Neural cell (in vitro differentiated cells): ENCODE measurements at regions not wholly inside any gene's neighbourhood (a gene's known extent, or its start where the extent isn't known, plus 50 kb on each side); places are given as distances from the start of the nearest gene placed in this dataset.

Experiments
- H2AFZ ChIP-seq: fragments of 200-600, 300-800 bp; sonication (generic), shearing (Covaris generic); 2 replicates; pipeline ENCODE4 v1.6.0; 2014; ENCODE audit warnings: low read depth, mild to moderate bottlenecking, antibody characterized with exemption, low read length, moderate library complexity
- H3F3A ChIP-seq: fragments of 200-600 bp; shearing (Covaris generic); 2 replicates; pipeline ENCODE4 v1.6.1; 2016; ENCODE audit warnings: mild to moderate bottlenecking, moderate library complexity, mixed read lengths, antibody characterized with exemption, low read length; ENCODE audit not compliant: insufficient read depth, poor library complexity, severe bottlenecking
- H3K27ac ChIP-seq: fragments of 200-600, 300-800 bp; sonication (generic), shearing (Covaris generic); 2 replicates; pipeline ENCODE4 v1.5.1; 2014; ENCODE audit warnings: mild to moderate bottlenecking, low read length, moderate library complexity
- H3K27me3 ChIP-seq: fragments of 300-800, 200-600 bp; sonication (generic), shearing (Covaris generic); 2 replicates; pipeline ENCODE4 v1.6.0; 2014; ENCODE audit warnings: mild to moderate bottlenecking, low read depth, low read length, moderate library complexity; ENCODE audit not compliant: insufficient read depth
- H3K36me3 ChIP-seq: fragments of 300-800, 200-600 bp; sonication (generic), shearing (Covaris generic); 2 replicates; pipeline ENCODE4 v1.5.1; 2014; ENCODE audit warnings: mild to moderate bottlenecking, antibody characterized with exemption, low read length, moderate library complexity; ENCODE audit not compliant: insufficient read depth
- H3K4me2 ChIP-seq: fragments of 300-800, 200-600 bp; sonication (generic), shearing (Covaris generic); 2 replicates; pipeline ENCODE4 v1.6.0; 2014; ENCODE audit warnings: mild to moderate bottlenecking, low read length
- H3K4me3 ChIP-seq: fragments of 300-800, 200-600 bp; sonication (generic), shearing (Covaris generic); 2 replicates; pipeline ENCODE4 v1.5.1; 2014; ENCODE audit warnings: mild to moderate bottlenecking, low read length, moderate library complexity
- H3K79me2 ChIP-seq: fragments of 200-600 bp; shearing (Covaris generic); replicated peaks from 2 replicates; pipeline ENCODE4 v1.6.0; 2014; ENCODE audit warnings: mild to moderate bottlenecking, low read length, moderate library complexity; ENCODE audit not compliant: insufficient read depth
- H3K9ac ChIP-seq: fragments of 300-800, 200-600 bp; sonication (generic), shearing (Covaris generic); 2 replicates; pipeline ENCODE4 v1.6.1; 2016; ENCODE audit warnings: mild to moderate bottlenecking, low read length, mixed read lengths
- H3K9me2 ChIP-seq: fragments of 200-600 bp; shearing (Covaris generic); 2 replicates; pipeline ENCODE4 v1.6.1; 2016; ENCODE audit warnings: mild to moderate bottlenecking, low read length, mixed read lengths; ENCODE audit not compliant: insufficient read depth
- H3K9me3 ChIP-seq: fragments of 200-600, 300-800 bp; sonication (generic), shearing (Covaris generic); 2 replicates; pipeline ENCODE4 v1.6.1; 2016; ENCODE audit warnings: mild to moderate bottlenecking, mixed run types, low read length, moderate library complexity, mixed read lengths
- H4K20me1 ChIP-seq: fragments of 200-600 bp; shearing (Covaris generic); 2 replicates; pipeline ENCODE4 v1.6.1; 2016; ENCODE audit warnings: mild to moderate bottlenecking, mixed run types; ENCODE audit not compliant: insufficient read depth
- EP300 ChIP-seq: fragments of 450-650 bp; conservative IDR thresholded peaks from 2 replicates; pipeline ENCODE4 v1.6.1; 2014; ENCODE audit warnings: antibody characterized with exemption, mild to moderate bottlenecking, moderate library complexity; ENCODE audit not compliant: poor library complexity, severe bottlenecking
- EZH2 ChIP-seq: fragments of 200-600, 300-800 bp; shearing (Covaris generic), sonication (generic); IDR thresholded peaks from 2 replicates; pipeline ENCODE4 v1.6.1; 2014; ENCODE audit warnings: antibody characterized with exemption, low read length, borderline replicate concordance, mild to moderate bottlenecking; ENCODE audit not compliant: insufficient read depth, poor library complexity, severe bottlenecking
- MXI1 ChIP-seq: fragments of 450-650 bp; conservative IDR thresholded peaks from 2 replicates; pipeline ENCODE4 v1.6.1; 2014; ENCODE audit warnings: antibody characterized with exemption, mild to moderate bottlenecking; ENCODE audit not compliant: poor library complexity, severe bottlenecking
- POLR2AphosphoS5 ChIP-seq: IDR thresholded peaks from 2 replicates; pipeline ENCODE4 v1.6.1; 2012
- RAD21 ChIP-seq: fragments of 450-650 bp; conservative IDR thresholded peaks from 2 replicates; pipeline ENCODE4 v1.6.1; 2014; ENCODE audit warnings: antibody characterized with exemption, mild to moderate bottlenecking, moderate library complexity
- REST ChIP-seq: IDR thresholded peaks from 2 replicates; pipeline ENCODE4 v1.6.1; 2012; ENCODE audit warnings: borderline replicate concordance
- SMC3 ChIP-seq: fragments of 450-650 bp; conservative IDR thresholded peaks from 2 replicates; pipeline ENCODE4 v1.6.1; 2014; ENCODE audit warnings: antibody characterized with exemption, mild to moderate bottlenecking, moderate library complexity; ENCODE audit not compliant: poor library complexity
- TAF1 ChIP-seq: IDR thresholded peaks from 2 replicates; pipeline ENCODE4 v1.6.1; 2012; ENCODE audit warnings: low read depth
- TF ChIP-seq, protein P1 (sequence below): fragments of 450-650 bp; IDR thresholded peaks from 2 replicates; pipeline ENCODE4 v1.5.1; 2014; ENCODE audit warnings: antibody characterized with exemption, mild to moderate bottlenecking, moderate library complexity; ENCODE audit not compliant: poor library complexity, severe bottlenecking

GRCh38 chr3:35946121-35946853, 307.0 kb downstream of the ARPP21 start:
- Histone ChIP-seq H3K27ac (no peak overlapping the region), H3K9me2 (no peaks in the 10 kb centered on the region), H3K4me2 (no peak overlapping the region), H3F3A (no peaks in the 10 kb centered on the region), H4K20me1 (no peaks in the 10 kb centered on the region), H3K36me3 (no peaks in the 10 kb centered on the region), H3K9me3 (no peaks in the 10 kb centered on the region), H3K27me3 (no peaks in the 10 kb centered on the region), H3K9ac (no peak overlapping the region), H3K79me2 (no peaks in the 10 kb centered on the region), H3K4me3 (no peak overlapping the region), H2AFZ (no peak overlapping the region)
- TF ChIP-seq SMC3 (peak; percentile 68), TAF1 (no peak), REST (no peak), MXI1 (no peak), EZH2 (no peak), POLR2AphosphoS5 (no peak), EP300 (no peak), RAD21 (peak; percentile 76)
- TF ChIP-seq, protein P1, sequence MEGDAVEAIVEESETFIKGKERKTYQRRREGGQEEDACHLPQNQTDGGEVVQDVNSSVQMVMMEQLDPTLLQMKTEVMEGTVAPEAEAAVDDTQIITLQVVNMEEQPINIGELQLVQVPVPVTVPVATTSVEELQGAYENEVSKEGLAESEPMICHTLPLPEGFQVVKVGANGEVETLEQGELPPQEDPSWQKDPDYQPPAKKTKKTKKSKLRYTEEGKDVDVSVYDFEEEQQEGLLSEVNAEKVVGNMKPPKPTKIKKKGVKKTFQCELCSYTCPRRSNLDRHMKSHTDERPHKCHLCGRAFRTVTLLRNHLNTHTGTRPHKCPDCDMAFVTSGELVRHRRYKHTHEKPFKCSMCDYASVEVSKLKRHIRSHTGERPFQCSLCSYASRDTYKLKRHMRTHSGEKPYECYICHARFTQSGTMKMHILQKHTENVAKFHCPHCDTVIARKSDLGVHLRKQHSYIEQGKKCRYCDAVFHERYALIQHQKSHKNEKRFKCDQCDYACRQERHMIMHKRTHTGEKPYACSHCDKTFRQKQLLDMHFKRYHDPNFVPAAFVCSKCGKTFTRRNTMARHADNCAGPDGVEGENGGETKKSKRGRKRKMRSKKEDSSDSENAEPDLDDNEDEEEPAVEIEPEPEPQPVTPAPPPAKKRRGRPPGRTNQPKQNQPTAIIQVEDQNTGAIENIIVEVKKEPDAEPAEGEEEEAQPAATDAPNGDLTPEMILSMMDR: peak; percentile 72

DNA sequence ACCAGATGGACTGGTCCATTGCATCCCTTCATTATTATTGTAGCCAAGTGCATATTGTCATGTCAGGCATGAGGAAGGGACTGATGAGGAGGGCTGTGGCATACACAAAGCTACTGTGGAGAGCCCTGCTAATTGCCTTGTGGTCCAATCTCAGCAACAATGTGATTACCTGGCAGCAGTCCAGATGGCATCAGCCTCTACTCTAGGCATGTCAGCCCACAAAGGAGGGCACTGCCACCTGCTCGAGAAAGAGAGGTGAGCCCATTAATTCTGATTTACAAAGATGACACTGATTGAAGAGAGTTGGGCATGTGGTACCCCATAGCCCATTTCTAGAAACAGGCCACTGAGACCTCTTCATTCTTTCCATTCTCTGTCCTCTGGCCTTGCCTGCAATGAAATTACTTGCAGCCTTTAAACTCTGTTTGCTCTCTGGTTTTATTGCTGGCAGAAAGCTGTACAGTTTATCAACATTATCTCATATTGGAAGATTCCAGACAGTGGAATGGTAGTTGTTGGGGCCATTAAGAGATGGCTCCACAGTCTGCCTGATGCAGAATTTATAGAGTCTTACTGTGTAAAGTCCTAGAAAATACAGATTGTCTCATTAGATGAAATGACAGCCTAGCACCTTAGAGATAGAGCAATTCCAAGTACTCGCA, 307.7 kb downstream of the ARPP21 start:
- H3K79me2 ChIP-seq: no peaks in the 10 kb centered on the region
- no peaks in the 10 kb centered on the region for H3F3A ChIP-seq
- H3K9ac ChIP-seq: no peak overlapping the region
- no peak for TF ChIP-seq POLR2AphosphoS5
- TF ChIP-seq MXI1: no peak
- TF ChIP-seq RAD21: no peak
- no peak for TF ChIP-seq REST
- TF ChIP-seq TAF1: no peak
- no peak for TF ChIP-seq EP300
- TF ChIP-seq SMC3: no peak
- TF ChIP-seq, protein P1: no peak
- TF ChIP-seq EZH2: no peak
- no peaks in the 10 kb centered on the region for H3K9me3 ChIP-seq
- no peak overlapping the region for H3K4me3 ChIP-seq
- H3K4me2 ChIP-seq: no peak overlapping the region
- H3K9me2 ChIP-seq: no peaks in the 10 kb centered on the region
- no peak overlapping the region for H3K27ac ChIP-seq
- H3K36me3 ChIP-seq: no peaks in the 10 kb centered on the region
- no peaks in the 10 kb centered on the region for H3K27me3 ChIP-seq
- H4K20me1 ChIP-seq: no peaks in the 10 kb centered on the region
- no peak overlapping the region for H2AFZ ChIP-seq
